ENCODE measurements at regions not wholly inside any gene's neighbourhood (a gene's known extent, or its start where the extent isn't known, plus 50 kb on each side); places are given as distances from the start of the nearest gene placed in this dataset.
A peak's percentile ranks its signal among the peaks of the same experiment; 100 is the strongest.
"Not testable (repeated sequence)": the region's sequence is repeated elsewhere in the genome, so short reads cannot be mapped to it uniquely, and the experiment has no call there.

DNA sequence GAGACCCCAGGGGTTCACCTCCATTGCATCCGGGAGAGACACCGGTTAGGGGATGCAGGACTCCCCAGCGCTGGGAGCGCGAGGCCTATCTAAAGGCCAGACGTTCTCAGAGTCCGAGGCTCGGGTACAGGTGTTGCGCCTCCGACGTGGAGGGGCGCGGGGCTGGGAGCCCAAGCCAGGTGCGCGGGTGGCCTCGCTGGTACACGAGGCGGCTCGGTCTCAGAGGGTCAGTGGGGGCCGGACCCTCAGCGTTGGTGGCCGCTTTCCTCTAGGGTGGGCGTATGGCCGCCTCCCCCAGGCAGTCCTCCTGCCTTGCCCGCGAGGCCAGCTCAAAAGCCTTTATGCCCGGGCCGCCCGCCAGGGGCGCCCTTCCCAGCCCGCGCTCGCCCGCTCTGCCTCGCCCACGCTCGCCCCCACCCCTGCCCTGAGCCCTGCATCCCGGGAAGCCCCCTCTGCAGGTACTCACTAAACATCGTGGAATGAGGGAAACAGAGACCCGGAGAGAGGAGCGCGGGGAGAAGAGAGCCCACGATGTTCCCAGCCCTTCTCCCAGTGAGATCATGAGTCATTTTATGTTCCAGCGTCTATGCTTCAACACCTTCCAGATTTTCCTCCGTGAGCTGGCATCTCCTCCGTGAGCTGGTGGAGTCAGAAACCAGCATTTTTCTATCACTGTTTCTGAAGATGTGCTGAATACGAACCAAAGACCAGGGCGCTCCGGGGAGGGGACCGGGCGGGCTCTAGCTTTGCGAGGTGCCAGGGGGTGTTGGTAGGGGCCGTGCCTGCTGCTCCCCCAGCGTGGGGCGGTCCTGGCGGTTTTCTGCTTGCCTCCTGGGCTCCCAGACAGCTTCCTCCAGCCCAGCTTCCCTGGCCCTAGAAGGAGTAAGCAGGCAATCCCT is 73.8 kb downstream of the DIO3 start:
- no peak for DNase-seq

DNA sequence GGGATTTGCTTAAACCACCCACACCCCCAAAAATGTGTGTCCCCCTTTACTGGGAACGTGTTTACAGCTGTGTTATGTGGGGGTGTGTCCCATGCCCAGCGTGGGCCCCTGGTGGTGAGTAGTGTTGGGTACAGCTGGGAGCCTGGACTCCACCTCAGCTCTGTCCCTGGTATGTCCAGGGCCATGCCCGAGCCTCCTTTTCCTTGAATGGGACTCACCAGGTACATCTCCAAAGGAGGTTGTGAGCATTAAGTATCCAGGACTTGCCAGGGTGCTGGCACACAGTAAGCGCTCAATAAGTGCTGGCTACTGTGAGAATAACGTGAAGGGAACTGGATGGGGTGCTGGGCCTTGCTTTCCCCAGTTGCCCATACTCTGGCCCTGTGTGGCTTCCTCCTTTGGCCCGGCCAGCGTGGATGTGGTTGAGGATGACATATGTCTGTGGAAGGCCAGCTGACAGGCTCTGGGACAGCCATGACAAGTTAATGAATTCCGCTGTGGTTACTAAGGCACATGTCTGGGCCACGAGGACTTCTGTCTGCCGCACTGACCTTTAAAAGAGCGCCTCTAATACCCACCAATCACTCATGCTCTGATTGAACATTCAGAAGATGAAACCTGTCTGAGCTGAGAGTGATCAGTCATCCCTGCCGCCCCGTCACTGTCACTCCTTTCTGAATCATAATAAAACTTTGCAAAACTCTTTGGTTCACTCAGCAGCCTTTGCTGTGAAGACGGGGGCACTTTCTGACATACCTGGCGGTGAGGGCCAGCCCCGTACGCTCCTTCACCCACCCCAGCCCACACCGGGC is 74.7 kb downstream of the DIO3 start:
- no peak for DNase-seq

DNA sequence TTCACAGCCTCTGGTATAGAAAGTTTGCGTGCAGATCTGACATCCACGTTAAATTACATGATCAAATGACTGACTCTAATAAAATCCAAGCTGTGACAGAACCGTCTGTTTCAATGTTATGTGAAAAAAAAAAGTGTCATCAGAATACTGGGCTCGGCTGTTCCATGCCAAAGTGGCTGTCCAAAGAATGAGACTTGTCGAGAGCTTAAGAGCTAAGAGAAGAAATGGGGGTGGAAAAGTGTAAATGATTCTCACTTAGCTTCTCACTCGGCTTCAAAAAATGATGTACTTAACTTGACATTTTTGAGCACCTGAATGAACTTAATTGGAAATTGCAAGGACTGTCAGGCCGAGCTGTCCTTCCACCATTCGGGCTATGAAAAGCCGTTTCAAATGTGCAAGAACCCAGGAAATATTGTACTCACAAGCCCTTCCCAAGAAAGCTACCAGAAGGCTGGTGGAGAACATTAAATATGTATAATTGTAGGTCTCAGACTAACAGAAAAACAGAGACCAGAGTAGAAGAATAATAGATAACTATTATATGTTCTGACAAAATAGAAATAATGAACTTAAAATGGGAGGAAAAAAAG is 78.0 kb downstream of the DIO3 start:
- DNase-seq, result no peak

DNA sequence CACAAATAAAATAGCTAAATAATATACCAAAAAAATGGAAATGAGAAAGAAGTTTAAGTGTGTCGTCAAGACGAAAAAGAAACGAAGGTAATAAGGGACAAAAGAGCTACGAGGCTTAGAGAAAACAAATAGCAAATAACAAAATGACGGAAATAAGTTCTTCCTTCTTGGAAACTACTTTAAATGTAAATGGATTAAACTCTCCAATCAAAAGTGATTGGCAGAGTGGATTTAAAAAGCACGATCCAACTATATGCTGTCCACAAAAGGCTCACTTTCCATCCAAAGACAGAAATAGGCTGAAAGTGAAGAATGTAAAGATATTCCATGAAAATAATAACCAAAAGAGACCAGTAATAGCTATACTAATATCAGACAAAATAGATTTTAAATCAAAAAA is 82.4 kb downstream of the DIO3 start:
- DNase-seq, result no peak

GRCh38 chr14:101654051-101654450 is 92.8 kb downstream of the DIO3 start:
- no peak for DNase-seq

- DNase-seq, result no peak
Observed at GRCh38 chr14:101657372-101657771, 96.1 kb downstream of the DIO3 start.

DNA sequence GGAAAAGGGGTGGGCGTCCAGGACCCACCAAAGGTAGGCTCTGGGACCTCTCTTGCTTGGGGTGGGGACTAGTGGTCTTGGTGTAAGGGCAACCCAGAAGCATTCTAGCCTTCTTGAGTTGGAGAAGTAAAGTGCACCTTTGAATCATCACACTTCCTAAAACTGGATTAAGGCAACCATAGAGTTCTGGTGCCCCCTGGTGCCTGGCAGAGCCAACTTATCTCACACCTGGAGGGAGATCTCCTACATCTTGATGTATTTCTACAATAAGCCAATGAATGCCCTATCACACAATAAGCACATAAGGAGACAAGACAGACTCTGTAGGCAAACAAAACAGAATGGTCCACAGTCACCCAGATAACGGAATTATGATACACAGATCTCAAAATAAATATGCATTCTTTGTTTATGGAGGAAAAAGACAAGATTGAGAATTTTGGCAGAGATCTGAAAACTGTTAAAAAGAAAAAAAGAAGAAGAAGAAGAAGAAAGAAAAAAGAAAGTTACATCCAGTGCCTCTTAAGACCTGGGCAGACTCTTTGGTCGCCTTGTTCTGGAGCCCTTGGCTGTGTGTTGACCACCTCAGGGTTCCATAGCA is 95.9 kb upstream of the PPP2R5C start:
- peak; percentile 81 for DNase-seq

GRCh38 chr14:101666264-101666663 is 95.2 kb upstream of the PPP2R5C start:
- no peak for DNase-seq

GRCh38 chr14:101669629-101670028 is 91.9 kb upstream of the PPP2R5C start:
- no peak for DNase-seq

DNA sequence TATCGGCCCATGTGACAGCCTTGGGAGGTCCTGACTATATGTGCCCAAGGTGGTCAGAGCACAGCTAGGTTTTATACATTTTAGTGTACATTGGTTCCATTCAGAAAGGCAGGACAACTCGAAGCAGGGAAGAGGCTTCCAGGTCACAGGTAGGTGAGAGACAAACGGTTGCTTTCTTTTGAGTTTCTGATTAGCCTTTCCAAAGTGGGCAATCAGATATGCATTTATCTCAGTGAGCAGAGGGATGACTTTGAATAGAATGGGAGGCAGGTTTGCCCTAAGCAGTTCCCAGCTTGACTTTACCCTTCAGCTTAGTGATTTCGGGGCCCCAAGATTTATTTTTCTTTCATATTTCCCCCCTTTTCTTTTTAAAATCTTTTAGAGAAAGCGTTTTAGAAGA is 87.6 kb upstream of the PPP2R5C start:
- DNase-seq, result no peak

DNA sequence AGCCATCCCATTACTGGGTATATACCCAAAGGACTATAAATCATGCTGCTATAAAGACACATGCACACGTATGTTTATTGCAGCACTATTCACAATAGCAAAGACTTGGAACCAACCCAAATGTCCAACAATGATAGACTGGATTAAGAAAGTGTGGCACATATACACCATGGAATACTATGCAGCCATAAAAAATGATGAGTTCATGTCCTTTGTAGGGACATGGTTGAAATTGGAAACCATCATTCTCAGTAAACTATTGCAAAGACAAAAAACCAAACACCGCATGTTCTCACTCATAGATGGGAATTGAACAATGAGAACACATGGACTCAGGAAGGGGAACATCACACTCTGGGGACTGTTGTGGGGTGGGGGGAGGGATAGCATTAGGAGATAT is 85.7 kb upstream of the PPP2R5C start:
- DNase-seq, result not testable (repeated sequence)

DNA sequence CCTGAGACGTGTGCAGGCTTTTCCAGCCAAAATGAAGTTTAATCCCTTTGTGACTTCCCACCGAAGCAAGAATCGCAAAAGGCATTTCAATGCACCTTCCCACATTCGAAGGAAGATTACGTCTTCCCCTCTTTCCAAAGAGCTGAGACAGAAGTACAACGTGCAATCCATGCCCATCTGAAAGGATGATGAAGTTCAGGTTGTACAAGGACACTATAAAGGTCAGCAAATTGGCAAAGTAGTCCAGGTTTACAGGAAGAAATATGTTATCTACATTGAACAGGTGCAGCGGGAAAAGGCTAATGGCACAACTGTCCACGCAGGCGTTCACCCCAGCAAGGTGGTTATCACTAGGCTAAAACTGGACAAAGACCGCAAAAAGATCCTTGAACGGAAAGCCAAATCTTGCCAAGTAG is 83.6 kb upstream of the PPP2R5C start:
- not testable (repeated sequence) for DNase-seq

- no peak for DNase-seq
Observed at GRCh38 chr14:101681795-101682194, 79.7 kb upstream of the PPP2R5C start.

DNA sequence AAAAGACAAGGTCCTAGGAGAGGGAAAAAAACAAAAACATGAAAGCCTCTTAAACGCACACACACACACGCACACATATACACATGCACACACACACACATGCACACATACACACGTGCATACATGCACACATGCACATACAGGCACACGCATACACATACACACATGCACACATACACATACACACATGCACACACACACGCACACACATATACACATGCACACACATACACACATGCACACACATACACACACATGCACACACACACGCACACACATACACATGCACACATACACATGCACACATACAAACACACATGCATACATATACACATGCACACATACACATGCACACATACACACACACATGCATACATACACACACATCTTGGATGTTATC is 78.1 kb upstream of the PPP2R5C start:
- no peak for DNase-seq

GRCh38 chr14:101687756-101688546 is 73.6 kb upstream of the PPP2R5C start:
- no peak for DNase-seq

GRCh38 chr14:101689039-101689501 is 72.4 kb upstream of the PPP2R5C start:
- DNase-seq, result no peak

GRCh38 chr14:101689966-101690365 is 71.5 kb upstream of the PPP2R5C start:
- not testable (repeated sequence) for DNase-seq

GRCh38 chr14:101695659-101696058 is 65.8 kb upstream of the PPP2R5C start:
- no peak for DNase-seq

- no peak for DNase-seq
Observed at GRCh38 chr14:101704140-101704539, 57.4 kb upstream of the PPP2R5C start.

DNA sequence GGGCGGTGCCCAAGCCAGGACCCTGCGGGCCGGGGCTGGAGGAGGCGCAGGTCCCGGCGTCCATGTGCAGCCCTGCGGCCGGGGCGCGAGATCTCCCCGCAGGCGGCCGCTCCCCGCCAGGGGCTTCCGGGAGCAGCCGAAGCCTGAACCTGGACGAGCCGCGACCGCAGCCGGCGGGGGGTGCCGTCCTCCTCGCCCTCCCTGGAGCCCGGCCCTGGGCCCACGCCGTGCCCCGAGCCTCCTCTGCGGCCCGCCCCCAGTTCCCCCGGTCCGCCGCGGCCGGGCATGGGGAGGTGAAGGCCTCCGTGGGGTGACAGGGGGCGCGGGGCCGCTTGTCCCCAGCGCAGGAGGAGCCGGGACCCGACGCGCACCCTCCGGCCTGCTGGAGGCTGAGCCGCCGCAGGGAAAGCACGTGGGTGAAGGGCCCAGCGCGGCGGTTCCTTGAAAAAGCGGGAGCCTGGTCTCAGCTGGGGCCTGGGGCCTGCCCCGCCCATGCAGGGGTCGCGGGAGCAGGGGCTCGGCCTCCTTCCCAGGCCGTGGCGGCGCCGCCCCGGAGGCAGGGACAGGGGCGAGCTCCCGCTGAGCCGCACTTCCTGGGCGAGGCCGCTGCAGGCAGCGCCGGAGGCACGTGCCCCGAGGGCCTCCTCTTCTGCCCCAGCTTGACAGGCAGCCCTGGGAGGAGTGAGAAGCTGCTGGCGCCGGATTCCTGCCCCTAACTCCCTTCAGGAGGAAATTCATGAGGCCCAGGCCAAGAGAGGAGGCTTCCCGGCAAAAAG is 55.6 kb upstream of the PPP2R5C start:
- DNase-seq, result no peak

DNA sequence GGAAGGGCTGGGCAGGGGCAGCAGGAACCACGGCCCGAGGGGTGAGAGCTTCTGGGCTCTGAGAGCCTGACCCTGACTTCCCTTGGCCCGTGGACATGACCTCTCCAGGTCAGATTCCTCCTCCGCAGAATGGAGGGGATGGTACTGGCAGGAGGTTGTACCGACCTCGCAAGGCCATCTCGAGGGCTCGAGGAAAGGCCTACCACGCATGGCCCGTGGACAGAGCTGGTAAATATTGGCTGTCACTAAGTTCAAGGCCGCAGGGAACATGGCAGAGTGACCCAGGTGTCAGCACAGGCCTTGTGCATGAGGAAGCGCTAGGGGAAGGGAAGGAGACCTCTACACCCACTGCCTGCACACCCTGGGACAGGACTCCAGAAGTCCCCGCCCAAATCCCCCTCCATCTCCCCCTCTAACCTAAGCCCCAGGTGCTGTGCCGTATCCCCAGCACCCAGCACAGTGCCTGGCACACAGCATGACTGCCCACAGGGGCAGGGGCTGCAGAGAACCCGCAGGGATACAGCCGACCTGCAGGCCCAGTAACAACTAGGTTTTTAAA is 54.9 kb upstream of the PPP2R5C start:
- no peak for DNase-seq

Measured in NCI-H1694 treated with DMSO at 0.1 percent for 48 hours (cell line).